HG02610 (cell line): ENCODE measurements at regions not wholly inside any gene's neighbourhood (a gene's known extent, or its start where the extent isn't known, plus 50 kb on each side); places are given as distances from the start of the nearest gene placed in this dataset.
"Not testable (repeated sequence)": the region's sequence is repeated elsewhere in the genome, so short reads cannot be mapped to it uniquely, and the experiment has no call there.

Experiments used
- ATAC-seq: cut with Tn5 transposase; IDR thresholded peaks from one replicate; pipeline ENCODE4 v1.9.1; 2021; ENCODE audit warnings: mild to moderate bottlenecking, moderate library complexity; ENCODE audit not compliant: unreplicated experiment

- no peak for ATAC-seq
Measured at GRCh38 chr10:33071857-33072256, 113.8 kb upstream of the ITGB1 start.

- ATAC-seq = no peak
Measured at GRCh38 chr10:33070101-33070500, 112.1 kb upstream of the ITGB1 start.

- ATAC-seq = no peak
Measured at GRCh38 chr10:33067917-33068316, 109.9 kb upstream of the ITGB1 start.

- ATAC-seq = no peak
Measured at GRCh38 chr10:33067481-33067880, 109.5 kb upstream of the ITGB1 start.

- no peak for ATAC-seq
Measured at GRCh38 chr10:33066558-33067236, 108.7 kb upstream of the ITGB1 start.

GRCh38 chr10:33065111-33065510 lies 107.1 kb upstream of the ITGB1 start:
- no peak for ATAC-seq

- ATAC-seq = no peak
Measured at GRCh38 chr10:33064706-33065105, 106.7 kb upstream of the ITGB1 start.

- ATAC-seq = no peak
Measured at GRCh38 chr10:33057620-33058019, 99.6 kb upstream of the ITGB1 start.

- no peak for ATAC-seq
Measured at GRCh38 chr10:33056828-33057596, 99.0 kb upstream of the ITGB1 start.

GRCh38 chr10:33055625-33056024 lies 97.6 kb upstream of the ITGB1 start:
- no peak for ATAC-seq

GRCh38 chr10:33052915-33053810 lies 95.1 kb upstream of the ITGB1 start:
- ATAC-seq = no peak

GRCh38 chr10:33052263-33052875 lies 94.3 kb upstream of the ITGB1 start:
- ATAC-seq = no peak

- not testable (repeated sequence) for ATAC-seq
Measured at GRCh38 chr10:33049963-33050920, 92.2 kb upstream of the ITGB1 start.

GRCh38 chr10:33048223-33048622 lies 90.2 kb upstream of the ITGB1 start:
- no peak for ATAC-seq

- ATAC-seq = no peak
Measured at GRCh38 chr10:33047655-33048054, 89.6 kb upstream of the ITGB1 start.

- no peak for ATAC-seq
Measured at GRCh38 chr10:33046792-33047191, 88.8 kb upstream of the ITGB1 start.

GRCh38 chr10:33045421-33045820 lies 87.4 kb upstream of the ITGB1 start:
- no peak for ATAC-seq

- ATAC-seq = no peak
Measured at GRCh38 chr10:33042565-33042964, 84.5 kb upstream of the ITGB1 start.

GRCh38 chr10:33041783-33042437 lies 83.9 kb upstream of the ITGB1 start:
- ATAC-seq = no peak
